ENCODE measurements at regions not wholly inside any gene's neighbourhood (a gene's known extent, or its start where the extent isn't known, plus 50 kb on each side); places are given as distances from the start of the nearest gene placed in this dataset.

- H3K4me3 ChIP-seq (ENCODE audit: low read depth, low read length), result no peak overlapping the region
- DNase-seq (ENCODE audit: low read depth), result no peak
- TF ChIP-seq CTCF (conservative IDR thresholded peaks at IDR 0.05; ENCODE audit: low read depth, low read length), result no peak
Measured at GRCh38 chr15:93707751-93708150, 523.6 kb upstream of the MCTP2 start.

GRCh38 chr15:93706495-93707292, 524.7 kb upstream of the MCTP2 start:
- no peak overlapping the region for H3K4me3 ChIP-seq (ENCODE audit: low read depth, low read length)
- TF ChIP-seq CTCF (conservative IDR thresholded peaks at IDR 0.05; ENCODE audit: low read depth, low read length), result no peak
- DNase-seq (ENCODE audit: low read depth), result no peak

GRCh38 chr15:93705753-93706455, 525.5 kb upstream of the MCTP2 start:
- no peak for DNase-seq (ENCODE audit: low read depth)
- no peak overlapping the region for H3K4me3 ChIP-seq (ENCODE audit: low read depth, low read length)
- no peak for TF ChIP-seq CTCF (conservative IDR thresholded peaks at IDR 0.05; ENCODE audit: low read depth, low read length)

DNA sequence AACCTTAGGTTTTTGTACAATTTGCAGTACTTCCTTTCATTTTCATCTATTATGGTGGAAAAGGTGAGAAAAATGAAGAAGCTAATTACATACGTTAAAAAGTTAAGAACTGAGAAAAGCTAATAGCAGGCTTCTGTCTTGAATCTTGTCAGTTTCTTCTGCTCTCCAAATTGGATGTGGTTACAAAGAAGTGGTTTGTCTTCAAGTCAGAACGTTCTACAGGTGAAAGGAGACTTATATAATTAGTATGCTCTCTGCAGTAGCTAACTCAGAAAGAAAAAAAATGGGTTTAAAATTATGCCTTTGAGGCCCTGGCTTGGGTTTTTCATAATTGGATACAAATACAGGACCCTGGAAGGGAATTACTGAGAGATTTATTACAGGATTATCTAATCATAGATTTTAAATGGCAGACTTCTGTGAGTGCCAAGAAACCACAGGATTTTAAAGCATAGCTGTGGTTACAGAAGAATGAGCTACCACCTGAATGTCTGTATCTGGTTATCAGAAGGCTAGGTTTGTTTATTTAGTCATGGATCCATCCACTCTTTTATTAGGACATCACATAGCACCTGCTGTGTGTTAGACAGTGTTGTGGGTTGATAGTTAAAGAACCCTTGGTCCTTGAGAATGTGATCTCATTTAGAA, 528.1 kb upstream of the MCTP2 start:
- DNase-seq (ENCODE audit: low read depth), result no peak
- no peak overlapping the region for H3K4me3 ChIP-seq (ENCODE audit: low read depth, low read length)
- no peak for TF ChIP-seq CTCF (conservative IDR thresholded peaks at IDR 0.05; ENCODE audit: low read depth, low read length)

DNA sequence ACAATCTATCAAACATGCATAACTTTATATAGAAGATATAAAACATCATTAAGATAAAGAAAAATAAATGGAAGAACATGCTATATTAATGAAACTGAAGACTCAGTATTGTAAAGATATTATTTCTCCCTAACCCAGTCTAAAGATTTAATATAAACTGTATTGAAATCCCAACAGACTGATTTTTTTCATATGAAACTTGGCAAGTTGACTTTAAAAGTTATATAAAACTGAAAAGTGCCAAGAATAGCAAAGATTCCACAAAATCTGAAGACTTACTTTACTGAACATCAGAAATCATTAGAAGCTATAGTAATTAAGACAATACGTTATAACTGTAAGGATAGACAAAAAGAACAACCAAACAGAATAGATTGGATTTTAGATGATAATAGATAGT, 531.3 kb upstream of the MCTP2 start:
- no peak for DNase-seq (ENCODE audit: low read depth)
- no peak for TF ChIP-seq CTCF (conservative IDR thresholded peaks at IDR 0.05; ENCODE audit: low read depth, low read length)
- H3K4me3 ChIP-seq (ENCODE audit: low read depth, low read length), result no peak overlapping the region

- no peak overlapping the region for H3K4me3 ChIP-seq (ENCODE audit: low read depth, low read length)
- DNase-seq (ENCODE audit: low read depth), result no peak
- TF ChIP-seq CTCF (conservative IDR thresholded peaks at IDR 0.05; ENCODE audit: low read depth, low read length), result no peak
Measured at GRCh38 chr15:93694033-93694432, 537.3 kb upstream of the MCTP2 start.

Measured in choroid plexus epithelial cell (primary cell).